B cell (primary cell): ENCODE measurements at regions not wholly inside any gene's neighbourhood (a gene's known extent, or its start where the extent isn't known, plus 50 kb on each side); places are given as distances from the start of the nearest gene placed in this dataset.

Experiments used
- ATAC-seq: fragments of 200-7000 bp; cut with Tn5 transposase; one replicate; pipeline ENCODE4 v1.10.0; 2021; ENCODE audit warnings: low read depth, mild to moderate bottlenecking, moderate number of reproducible peaks, moderate library complexity
- CTCF ChIA-PET: fragments of 350-600 bp; sonication (Branson Sonifier 250); formaldehyde crosslinking; loops from one replicate; lab custom pipeline; 2021; ENCODE audit warnings: antibody characterized with exemption, inconsistent platforms; lab: Charles Lee
- POLR2A ChIA-PET: fragments of 350-600 bp; sonication (Branson Sonifier 250); formaldehyde crosslinking; loops from one replicate; lab custom pipeline; 2021; ENCODE audit warnings: antibody characterized with exemption; lab: Charles Lee
- DNase-seq: peaks from one replicate; pipeline ENCODE4 v3.0.0; 2013
- H2AFZ ChIP-seq: 2 replicates; pipeline ENCODE4 v1.6.1; 2012; ENCODE audit warnings: mild to moderate bottlenecking, low read depth, low read length; ENCODE audit not compliant: insufficient read depth, poor library complexity, severe bottlenecking
- H3K27ac ChIP-seq, 2 donors: 1 replicate in 1 of 2; 2 replicates in 1 of 2; pipeline ENCODE4 v1.5.1; 2012 to 2013; ENCODE audit warnings: low read length in 2 of 2, mild to moderate bottlenecking in 2 of 2, moderate library complexity in 1 of 2
- H3K27me3 ChIP-seq, 4 experiments: fragments of 200-600 bp in 1 of 4; sonication (generic) in 1 of 4; replicated peaks in 1 of 4; 1 replicate in 2 of 4; 2 replicates in 2 of 4; pipeline versions ENCODE4 v1.6.1 to v1.7.0; 2013 to 2016; ENCODE audit warnings: low read length in 3 of 4, mild to moderate bottlenecking in 2 of 4, mixed read lengths in 1 of 4, moderate library complexity in 1 of 4; ENCODE audit not compliant: insufficient read depth in 4 of 4, control insufficient read depth in 3 of 4; ENCODE audit errors: control extremely low read depth in 1 of 4
- H3K36me3 ChIP-seq, 2 experiments: replicated peaks in 1 of 2; 1 replicate in 1 of 2; 2 replicates in 1 of 2; pipeline versions ENCODE4 v1.6.1 to v1.7.1; 2013; ENCODE audit warnings: low read length in 1 of 2; ENCODE audit not compliant: insufficient read depth in 2 of 2, control insufficient read depth in 1 of 2; ENCODE audit errors: control extremely low read depth in 1 of 2, extremely low read depth in 1 of 2
- H3K4me1 ChIP-seq, 2 donors: fragments of 200-600 bp in 1 of 2; sonication (generic) in 1 of 2; 1 replicate in 1 of 2; 2 replicates in 1 of 2; pipeline versions ENCODE4 v1.5.1 to v1.6.1; 2013 to 2017; ENCODE audit warnings: low read length in 2 of 2; ENCODE audit not compliant: control insufficient read depth in 2 of 2, insufficient read depth in 2 of 2
- H3K4me2 ChIP-seq: replicated peaks from 2 replicates; pipeline ENCODE3; 2012; ENCODE audit warnings: mild to moderate bottlenecking, low read depth, low read length; ENCODE audit not compliant: poor library complexity, severe bottlenecking
- H3K4me3 ChIP-seq, 5 experiments: fragments of 200-600 bp in 1 of 5; sonication (generic) in 1 of 5; 1 replicate in 3 of 5; 2 replicates in 2 of 5; pipeline versions ENCODE4 v1.5.1 to v1.7.0; 2011 to 2016; ENCODE audit warnings: low read length in 4 of 5, mild to moderate bottlenecking in 4 of 5, low read depth in 2 of 5, control low read depth in 1 of 5, moderate library complexity in 1 of 5; ENCODE audit not compliant: insufficient read depth in 1 of 5; ENCODE audit errors: control extremely low read depth in 1 of 5, extremely low read depth in 1 of 5
- H3K79me2 ChIP-seq: fragments of 200-600 bp; sonication (generic); one replicate; pipeline ENCODE4 v1.6.0; 2016; ENCODE audit warnings: low read length; ENCODE audit not compliant: control insufficient read depth, insufficient read depth
- H3K9ac ChIP-seq: fragments of 200-600 bp; sonication (generic); 2 replicates; pipeline ENCODE4 v1.6.1; 2017; ENCODE audit warnings: mild to moderate bottlenecking, low read length, moderate library complexity
- H3K9me3 ChIP-seq, 3 donors: one replicate each; pipeline versions ENCODE4 v1.6.1 to v1.7.1; 2013; ENCODE audit warnings: low read length in 2 of 3; ENCODE audit not compliant: control insufficient read depth in 2 of 3, insufficient read depth in 1 of 3; ENCODE audit errors: control extremely low read depth in 1 of 3
- H4K20me1 ChIP-seq: 2 replicates; pipeline ENCODE4 v1.6.0; 2012; ENCODE audit warnings: mild to moderate bottlenecking, low read length; ENCODE audit not compliant: insufficient read depth, control insufficient read depth, poor library complexity, severe bottlenecking
- H3K27ac Mint-ChIP-seq: one replicate; pipeline ENCODE4 v1.8.0; 2021; ENCODE audit warnings: mixed read lengths
- H3K27me3 Mint-ChIP-seq: one replicate; pipeline ENCODE4 v1.8.0; 2021; ENCODE audit warnings: mixed read lengths
- H3K4me1 Mint-ChIP-seq: one replicate; pipeline ENCODE4 v1.8.0; 2021; ENCODE audit warnings: mixed read lengths
- H3K4me3 Mint-ChIP-seq: one replicate; pipeline ENCODE4 v1.8.0; 2021; ENCODE audit warnings: mixed read lengths
- H3K9me3 Mint-ChIP-seq: one replicate; pipeline ENCODE4 v1.8.0; 2022; ENCODE audit warnings: mixed read lengths; ENCODE audit not compliant: insufficient read depth
- CTCF ChIP-seq: fragments of 200-600 bp; IDR thresholded peaks from one replicate; pipeline ENCODE4 v1.8.0; 2022; ENCODE audit warnings: antibody characterized with exemption, mild to moderate bottlenecking
- EZH2 ChIP-seq: IDR thresholded peaks from 2 replicates; pipeline ENCODE4 v1.6.1; 2012; ENCODE audit warnings: borderline replicate concordance, low read depth, mild to moderate bottlenecking, moderate library complexity, low read length; ENCODE audit not compliant: insufficient read depth, poor library complexity, severe bottlenecking
- WGBS: methylation state at CpG from one replicate; pipeline ENCODE4 v1.1.5; 2013; ENCODE audit warnings: missing lambda C conversion rate; ENCODE audit not compliant: insufficient coverage; 5-methylcytosine and 5-hydroxymethylcytosine counted together
- intact Hi-C: fragments of 100-400 bp; cut with micrococcal nuclease; formaldehyde crosslinking; loops from one replicate; pipeline ENCODE4 v1.10.0; 2022

- no peak overlapping the region for H3K4me3 ChIP-seq
- Mint-ChIP-seq H3K27me3 (peaks cover 28% of the 10 kb centered on the region), H3K4me3 (no peak overlapping the region), H3K27ac (no peak overlapping the region), H3K9me3 (no peaks in the 10 kb centered on the region), H3K4me1 (peaks cover 4% of the 10 kb centered on the region)
- intact Hi-C loops, result no loop called here
- ChIA-PET POLR2A (no interaction called here), CTCF (interaction anchor here (0.5 to 3.4 kb wide), 8 partner anchors 13 to 789 kb away, joined by 3 to 21 read pairs (median 4); no protein-coding TSS in a partner anchor)
- DNase-seq (no peak), ATAC-seq (no peak)
- H3K36me3 ChIP-seq, result no peaks in the 10 kb centered on the region
- H3K4me1 ChIP-seq, result no peaks in the 10 kb centered on the region
- 100% methylated on average over 1 of the region's 1 CpG for WGBS
- H2AFZ ChIP-seq, result no peak overlapping the region
- no peak overlapping the region for H3K27ac ChIP-seq
- H3K4me2 ChIP-seq, result no peak overlapping the region
- no peaks in the 10 kb centered on the region for H4K20me1 ChIP-seq
- no peak for TF ChIP-seq CTCF
- no peak for TF ChIP-seq EZH2
- H3K79me2 ChIP-seq, result no peaks in the 10 kb centered on the region
- H3K9me3 ChIP-seq, result no peaks in the 10 kb centered on the region
- H3K9ac ChIP-seq, result no peak overlapping the region
- peaks cover 0 to 6% (median 3%) of the 10 kb centered on the region in 4 experiments for H3K27me3 ChIP-seq
These were observed 72.1 kb upstream of the GRAMD2B start for GRCh38 chr5:126351153-126351552.

GRCh38 chr5:126354012-126354857 is 69.0 kb upstream of the GRAMD2B start:
- H3K9ac ChIP-seq, result no peak overlapping the region
- Mint-ChIP-seq H3K9me3 (no peaks in the 10 kb centered on the region), H3K4me1 (peaks cover 4% of the 10 kb centered on the region), H3K27me3 (peaks cover 14% of the 10 kb centered on the region), H3K27ac (no peak overlapping the region), H3K4me3 (no peak overlapping the region)
- CTCF ChIA-PET, result interaction anchor here (0.8 to 7.2 kb wide), 4 partner anchors 11 to 187 kb away, joined by 3 to 23 read pairs (median 6); no protein-coding TSS in a partner anchor
- POLR2A ChIA-PET, result no interaction called here
- DNase-seq (peak; percentile 20), ATAC-seq (no peak)
- no peak for TF ChIP-seq EZH2
- TF ChIP-seq CTCF, result peak; percentile 13
- no peak overlapping the region for H2AFZ ChIP-seq
- no peak overlapping the region for H3K4me3 ChIP-seq
- no CpG with 5 or more reads among the region's 6 CpGs for WGBS
- H4K20me1 ChIP-seq, result no peaks in the 10 kb centered on the region
- no peaks in the 10 kb centered on the region for H3K36me3 ChIP-seq
- peaks cover 0 to 3% (median 0%) of the 10 kb centered on the region in 4 experiments for H3K27me3 ChIP-seq
- no peak overlapping the region for H3K4me2 ChIP-seq
- H3K27ac ChIP-seq, result no peak overlapping the region
- H3K4me1 ChIP-seq, result no peaks in the 10 kb centered on the region
- intact Hi-C loops, result no loop called here
- H3K9me3 ChIP-seq, result no peaks in the 10 kb centered on the region
- H3K79me2 ChIP-seq, result no peaks in the 10 kb centered on the region
